Thymus (tissue), 11 donors: ENCODE measurements at regions not wholly inside any gene's neighbourhood (a gene's known extent, or its start where the extent isn't known, plus 50 kb on each side); places are given as distances from the start of the nearest gene placed in this dataset.

Experiments
- DNase-seq, 9 donors: peaks; one replicate each; pipeline ENCODE4 v3.0.0-alpha.2; 2013; ENCODE audit warnings: low spot score in 9 of 9, low read depth in 6 of 9, missing footprints in 1 of 9
- H3K27ac ChIP-seq, 2 donors: one replicate each; pipeline ENCODE4 v1.5.1; 2013; ENCODE audit warnings: control low read depth in 1 of 2, low read depth in 1 of 2, low read length in 1 of 2, mild to moderate bottlenecking in 1 of 2, moderate library complexity in 1 of 2
- H3K27me3 ChIP-seq, 2 donors: one replicate each; pipeline ENCODE4 v1.5.1; 2013; ENCODE audit warnings: low read length in 1 of 2; ENCODE audit not compliant: control insufficient read depth in 2 of 2, insufficient read depth in 1 of 2
- H3K36me3 ChIP-seq, 2 donors: one replicate each; pipeline ENCODE4 v1.5.1; 2013; ENCODE audit warnings: low read length in 1 of 2, mild to moderate bottlenecking in 1 of 2, moderate library complexity in 1 of 2; ENCODE audit not compliant: control insufficient read depth in 2 of 2, insufficient read depth in 2 of 2
- H3K4me1 ChIP-seq, 2 donors: one replicate each; pipeline ENCODE4 v1.5.1; 2013; ENCODE audit warnings: low read length in 2 of 2; ENCODE audit not compliant: control insufficient read depth in 2 of 2, insufficient read depth in 2 of 2
- H3K4me3 ChIP-seq, 2 donors: one replicate each; pipeline ENCODE4 v1.5.1; 2013; ENCODE audit warnings: low read length in 2 of 2, control low read depth in 1 of 2, mild to moderate bottlenecking in 1 of 2
- H3K9me3 ChIP-seq, 2 donors: one replicate each; pipeline ENCODE4 v1.5.1; 2013; ENCODE audit warnings: low read length in 1 of 2, mild to moderate bottlenecking in 1 of 2; ENCODE audit not compliant: control insufficient read depth in 2 of 2, insufficient read depth in 1 of 2
- WGBS: extraction: QIAGEN DNeasy Blood & Tissue Kit; methylation state at CpG from one replicate; pipeline ENCODE4 v1.1.7; 2013; 5-methylcytosine and 5-hydroxymethylcytosine counted together
- donor health status: healthy.

DNA sequence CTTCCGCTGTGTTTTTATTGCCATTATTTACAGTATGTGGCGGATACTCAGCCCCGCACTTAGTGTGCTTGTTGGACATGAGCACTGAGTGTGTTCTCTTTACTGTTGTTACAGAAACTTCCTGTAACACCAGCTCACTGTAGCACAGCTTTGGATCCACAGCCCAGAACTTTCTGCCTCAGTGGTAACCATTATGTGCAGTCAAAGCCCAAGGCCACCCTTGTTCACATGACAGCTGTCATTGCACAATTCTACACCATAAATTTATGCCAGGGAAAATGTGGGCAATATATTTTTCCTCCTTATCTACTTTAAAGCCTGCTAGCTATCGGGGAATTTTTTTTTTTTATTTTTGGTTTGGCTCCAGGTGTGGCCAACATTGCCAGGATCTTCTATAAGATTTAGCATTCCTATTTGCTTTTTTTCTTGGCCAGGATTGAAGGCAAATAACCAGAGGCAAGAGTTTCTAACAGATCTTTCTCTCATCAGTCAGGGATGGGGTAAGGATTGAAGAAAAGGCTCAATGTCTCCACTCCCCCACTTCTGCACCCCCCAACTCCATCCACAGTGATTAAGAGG is 176.0 kb upstream of the PELI2 start:
- DNase-seq = no peak
- 95% methylated on average over 4 of the region's 4 CpGs for WGBS
- Histone ChIP-seq H3K4me3 (no peak overlapping the region), H3K27ac (no peak overlapping the region), H3K4me1 (no peaks in the 10 kb centered on the region), H3K9me3 (peaks cover 0 to 2% of the 10 kb centered on the region in 2 donors), H3K27me3 (no peaks in the 10 kb centered on the region), H3K36me3 (no peaks in the 10 kb centered on the region)

GRCh38 chr14:55942826-55943225 is 175.4 kb upstream of the PELI2 start:
- H3K27me3 ChIP-seq = no peaks in the 10 kb centered on the region
- peaks cover 0 to 2% of the 10 kb centered on the region in 2 donors for H3K9me3 ChIP-seq
- no peak for DNase-seq
- H3K27ac ChIP-seq = no peak overlapping the region
- H3K4me1 ChIP-seq = no peaks in the 10 kb centered on the region
- no peak overlapping the region for H3K4me3 ChIP-seq
- 98% methylated on average over 1 of the region's 1 CpG for WGBS
- H3K36me3 ChIP-seq = no peaks in the 10 kb centered on the region

- no peaks in the 10 kb centered on the region for H3K36me3 ChIP-seq
- H3K4me3 ChIP-seq = no peak overlapping the region
- H3K27me3 ChIP-seq = no peaks in the 10 kb centered on the region
- DNase-seq = no peak
- WGBS = 69% methylated on average over 3 of the region's 3 CpGs
- no peaks in the 10 kb centered on the region for H3K4me1 ChIP-seq
- no peak overlapping the region for H3K27ac ChIP-seq
- H3K9me3 ChIP-seq = no peaks in the 10 kb centered on the region
These were observed 173.5 kb upstream of the PELI2 start for GRCh38 chr14:55944757-55945156.

GRCh38 chr14:55946231-55946630 is 172.0 kb upstream of the PELI2 start:
- 63% methylated on average over 2 of the region's 2 CpGs for WGBS

GRCh38 chr14:55948399-55948798 is 169.8 kb upstream of the PELI2 start:
- WGBS = 95% methylated on average over 3 of the region's 3 CpGs
- Histone ChIP-seq H3K4me1 (no peaks in the 10 kb centered on the region), H3K27me3 (no peaks in the 10 kb centered on the region), H3K9me3 (no peaks in the 10 kb centered on the region), H3K36me3 (no peaks in the 10 kb centered on the region), H3K27ac (no peak overlapping the region), H3K4me3 (no peak overlapping the region)
- no peak for DNase-seq

More at GRCh38 chr14:55946231-55946630, 172.0 kb upstream of the PELI2 start:
- no peaks in the 10 kb centered on the region for H3K27me3 ChIP-seq
- no peak overlapping the region for H3K27ac ChIP-seq
- no peak overlapping the region for H3K4me3 ChIP-seq
- H3K36me3 ChIP-seq = no peaks in the 10 kb centered on the region
- no peak for DNase-seq
- H3K9me3 ChIP-seq = no peaks in the 10 kb centered on the region
- no peaks in the 10 kb centered on the region for H3K4me1 ChIP-seq

DNA sequence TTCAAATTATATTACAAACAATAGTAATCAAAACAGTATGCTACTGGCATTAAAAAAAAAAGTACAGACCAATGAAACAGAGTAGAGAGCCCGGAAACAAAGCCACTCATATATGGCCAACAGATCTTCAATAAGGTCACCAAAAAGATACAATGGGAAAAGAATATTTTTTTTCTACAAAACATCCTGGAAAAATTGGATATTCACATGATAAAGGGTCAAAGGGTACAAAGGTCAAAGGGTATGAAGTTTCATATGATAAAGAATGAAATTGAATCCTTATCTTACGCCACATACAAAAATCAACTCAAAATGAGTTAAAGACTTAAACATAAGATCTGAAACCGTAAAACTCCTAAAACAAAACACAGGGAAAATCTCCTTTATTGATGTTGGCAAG is 168.5 kb upstream of the PELI2 start:
- Histone ChIP-seq H3K4me1 (no peaks in the 10 kb centered on the region), H3K27me3 (no peaks in the 10 kb centered on the region), H3K4me3 (no peak overlapping the region), H3K9me3 (no peaks in the 10 kb centered on the region), H3K36me3 (no peaks in the 10 kb centered on the region), H3K27ac (no peak overlapping the region)
- WGBS = 94% methylated on average over 3 of the region's 3 CpGs
- DNase-seq = no peak

- H3K9me3 ChIP-seq = no peaks in the 10 kb centered on the region
- no peak overlapping the region for H3K4me3 ChIP-seq
- H3K36me3 ChIP-seq = no peaks in the 10 kb centered on the region
- H3K27me3 ChIP-seq = no peaks in the 10 kb centered on the region
- no peak overlapping the region for H3K27ac ChIP-seq
- H3K4me1 ChIP-seq = no peaks in the 10 kb centered on the region
- no peak for DNase-seq
- WGBS = 97% methylated on average over 7 of the region's 7 CpGs
These were observed 168.1 kb upstream of the PELI2 start for GRCh38 chr14:55950135-55950534.

DNA sequence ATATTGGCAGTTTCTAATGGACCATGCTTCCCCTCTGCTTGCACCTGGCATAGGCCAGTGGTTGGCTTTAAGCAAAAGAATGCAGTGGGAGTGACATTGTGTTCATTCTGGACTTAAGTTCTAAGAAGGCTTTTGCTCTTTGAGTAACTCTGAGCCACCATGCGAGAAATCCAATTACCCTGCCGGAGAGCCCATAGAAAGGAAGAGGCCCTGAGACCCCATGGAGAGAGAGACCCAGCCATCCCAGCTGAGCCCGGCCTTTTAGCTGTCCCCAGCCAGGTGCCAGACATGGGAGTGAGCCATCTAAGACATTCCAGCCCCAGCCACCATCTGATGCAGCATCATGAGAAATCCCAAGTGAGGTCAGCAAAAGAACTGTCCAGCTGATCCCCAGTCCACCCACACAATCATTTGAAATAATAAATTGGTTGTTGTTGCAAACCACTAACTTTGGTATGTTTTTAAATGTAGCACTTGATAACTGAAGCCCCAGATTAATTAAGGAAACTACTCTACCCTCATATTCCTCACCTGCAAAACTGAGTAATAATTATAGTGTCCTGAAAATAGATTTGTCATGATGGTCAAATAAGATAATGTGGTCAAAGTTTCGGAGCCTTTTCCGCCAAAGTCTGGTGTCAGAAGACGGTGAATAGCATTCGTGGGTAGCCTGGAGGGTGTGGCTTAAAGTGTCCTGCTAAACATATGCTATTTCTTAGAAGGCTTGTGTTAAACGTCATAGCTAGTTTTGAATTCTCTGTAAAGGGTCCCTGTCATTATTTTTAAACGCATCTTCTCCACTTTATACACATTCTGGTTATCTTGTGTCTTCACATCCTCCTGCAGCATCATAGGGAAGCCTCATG is 166.6 kb upstream of the PELI2 start:
- no peak overlapping the region for H3K4me3 ChIP-seq
- no peaks in the 10 kb centered on the region for H3K4me1 ChIP-seq
- H3K36me3 ChIP-seq = no peaks in the 10 kb centered on the region
- H3K9me3 ChIP-seq = no peaks in the 10 kb centered on the region
- no peak for DNase-seq
- H3K27ac ChIP-seq = no peak overlapping the region
- no peaks in the 10 kb centered on the region for H3K27me3 ChIP-seq
- WGBS = 97% methylated on average over 9 of the region's 9 CpGs

- H3K27ac ChIP-seq = no peak overlapping the region
- no peaks in the 10 kb centered on the region for H3K4me1 ChIP-seq
- no peaks in the 10 kb centered on the region for H3K27me3 ChIP-seq
- H3K9me3 ChIP-seq = no peaks in the 10 kb centered on the region
- H3K4me3 ChIP-seq = no peak overlapping the region
- no peaks in the 10 kb centered on the region for H3K36me3 ChIP-seq
- DNase-seq = no peak
These were observed 164.1 kb upstream of the PELI2 start for GRCh38 chr14:55954108-55954507.
